IPS-NIHi11 (cell line): ENCODE measurements at regions not wholly inside any gene's neighbourhood (a gene's known extent, or its start where the extent isn't known, plus 50 kb on each side); places are given as distances from the start of the nearest gene placed in this dataset.
"Not testable (repeated sequence)": the region's sequence is repeated elsewhere in the genome, so short reads cannot be mapped to it uniquely, and the experiment has no call there.

Experiments used
- DNase-seq: peaks from one replicate; pipeline ENCODE4 v3.0.0; 2012; ENCODE audit warnings: mixed read lengths, low spot score

- no peak for DNase-seq
Observed at GRCh38 chr2:65574993-65575392, 142.6 kb upstream of the SPRED2 start.

GRCh38 chr2:65568656-65569440 is 136.4 kb upstream of the SPRED2 start:
- DNase-seq, result not testable (repeated sequence)

- DNase-seq, result peak; percentile 50
Observed at GRCh38 chr2:65566617-65567016, 134.2 kb upstream of the SPRED2 start.

GRCh38 chr2:65565681-65566080 is 133.3 kb upstream of the SPRED2 start:
- DNase-seq, result no peak

GRCh38 chr2:65564299-65564698 is 131.9 kb upstream of the SPRED2 start:
- DNase-seq, result no peak

GRCh38 chr2:65562890-65563289 is 130.5 kb upstream of the SPRED2 start:
- no peak for DNase-seq

GRCh38 chr2:65558743-65559142 is 126.3 kb upstream of the SPRED2 start:
- no peak for DNase-seq

- DNase-seq, result peak; percentile 41
Observed at GRCh38 chr2:65557616-65558573, 125.5 kb upstream of the SPRED2 start.

- DNase-seq, result no peak
Observed at GRCh38 chr2:65554765-65555591, 122.6 kb upstream of the SPRED2 start.

- DNase-seq, result no peak
Observed at GRCh38 chr2:65553504-65554074, 121.2 kb upstream of the SPRED2 start.

GRCh38 chr2:65551528-65551927 is 119.1 kb upstream of the SPRED2 start:
- no peak for DNase-seq

- no peak for DNase-seq
Observed at GRCh38 chr2:65550246-65550645, 117.8 kb upstream of the SPRED2 start.

GRCh38 chr2:65549631-65550030 is 117.2 kb upstream of the SPRED2 start:
- no peak for DNase-seq

- no peak for DNase-seq
Observed at GRCh38 chr2:65549257-65549627, 116.8 kb upstream of the SPRED2 start.

- DNase-seq, result no peak
Observed at GRCh38 chr2:65548576-65549256, 116.3 kb upstream of the SPRED2 start.

GRCh38 chr2:65548064-65548463 is 115.7 kb upstream of the SPRED2 start:
- no peak for DNase-seq

- no peak for DNase-seq
Observed at GRCh38 chr2:65545837-65546805, 113.7 kb upstream of the SPRED2 start.

- DNase-seq, result no peak
Observed at GRCh38 chr2:65541773-65542172, 109.4 kb upstream of the SPRED2 start.

- DNase-seq, result no peak
Observed at GRCh38 chr2:65539633-65540032, 107.2 kb upstream of the SPRED2 start.
